Testis (tissue), 2 donors: ENCODE measurements at regions not wholly inside any gene's neighbourhood (a gene's known extent, or its start where the extent isn't known, plus 50 kb on each side); places are given as distances from the start of the nearest gene placed in this dataset.

ENCODE experiments used
- POLR2A ChIP-seq: fragments of 450-650 bp; IDR thresholded peaks from one replicate; pipeline ENCODE4 v1.6.1; 2017; ENCODE audit warnings: antibody characterized with exemption, mild to moderate bottlenecking, moderate library complexity
- TF ChIP-seq, protein P1 (sequence below), 3 experiments: fragments of 450-650 bp in 2 of 3; fragments of 200-600 bp in 1 of 3; sonication (generic) in 1 of 3; IDR thresholded peaks; one replicate each; pipeline ENCODE4 v1.5.1; 2016 to 2019; ENCODE audit warnings: antibody characterized with exemption in 3 of 3, mild to moderate bottlenecking in 2 of 3, moderate library complexity in 1 of 3

DNA sequence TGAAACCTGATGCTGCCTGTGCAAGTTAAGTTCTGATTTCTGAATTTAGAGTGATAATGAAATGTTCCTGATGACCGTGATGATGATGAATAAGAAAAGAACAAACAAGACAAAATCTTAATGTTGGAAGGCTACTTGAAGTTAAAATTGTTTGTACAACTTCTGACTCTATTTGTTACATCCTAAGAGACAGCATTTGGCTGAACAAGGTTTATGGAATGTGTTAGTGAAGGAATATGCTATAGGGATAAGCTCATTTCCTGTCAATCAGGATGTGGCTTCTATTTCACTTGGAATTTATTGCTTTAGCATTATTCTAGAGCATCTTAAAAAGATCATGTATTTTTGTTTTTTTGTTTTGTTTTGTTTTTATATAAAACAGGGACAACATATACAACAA is 267.5 kb downstream of the FAT4 start:
- TF ChIP-seq, protein P1, sequence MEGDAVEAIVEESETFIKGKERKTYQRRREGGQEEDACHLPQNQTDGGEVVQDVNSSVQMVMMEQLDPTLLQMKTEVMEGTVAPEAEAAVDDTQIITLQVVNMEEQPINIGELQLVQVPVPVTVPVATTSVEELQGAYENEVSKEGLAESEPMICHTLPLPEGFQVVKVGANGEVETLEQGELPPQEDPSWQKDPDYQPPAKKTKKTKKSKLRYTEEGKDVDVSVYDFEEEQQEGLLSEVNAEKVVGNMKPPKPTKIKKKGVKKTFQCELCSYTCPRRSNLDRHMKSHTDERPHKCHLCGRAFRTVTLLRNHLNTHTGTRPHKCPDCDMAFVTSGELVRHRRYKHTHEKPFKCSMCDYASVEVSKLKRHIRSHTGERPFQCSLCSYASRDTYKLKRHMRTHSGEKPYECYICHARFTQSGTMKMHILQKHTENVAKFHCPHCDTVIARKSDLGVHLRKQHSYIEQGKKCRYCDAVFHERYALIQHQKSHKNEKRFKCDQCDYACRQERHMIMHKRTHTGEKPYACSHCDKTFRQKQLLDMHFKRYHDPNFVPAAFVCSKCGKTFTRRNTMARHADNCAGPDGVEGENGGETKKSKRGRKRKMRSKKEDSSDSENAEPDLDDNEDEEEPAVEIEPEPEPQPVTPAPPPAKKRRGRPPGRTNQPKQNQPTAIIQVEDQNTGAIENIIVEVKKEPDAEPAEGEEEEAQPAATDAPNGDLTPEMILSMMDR (IDR thresholded peaks at IDR 0.05), result no peak
- no peak for TF ChIP-seq POLR2A
